Heart left ventricle (tissue), 13 donors: ENCODE measurements at regions not wholly inside any gene's neighbourhood (a gene's known extent, or its start where the extent isn't known, plus 50 kb on each side); places are given as distances from the start of the nearest gene placed in this dataset.

Source experiments
- POLR2A ChIP-seq, 2 donors: fragments of 450-650 bp; IDR thresholded peaks; one replicate each; pipeline ENCODE4 v1.6.1; 2017; ENCODE audit warnings: antibody characterized with exemption in 2 of 2, mild to moderate bottlenecking in 2 of 2, moderate library complexity in 2 of 2
- TF ChIP-seq, protein P1 (sequence below), 12 donors: fragments of 200-600 bp; sonication (generic) in 4 of 12; IDR thresholded peaks; one replicate each; pipeline versions ENCODE4 v1.5.0 to v1.8.0; 2018 to 2022; ENCODE audit warnings: antibody characterized with exemption in 12 of 12, mild to moderate bottlenecking in 5 of 12
- donor health status: ischemic (EF 13 %, LVEDD 7.1; RV severe dilation, severe dysfunction).
- donor health status: DM: no; HTN: yes; CAD: no.
- donor health status: DM: no; HTN: no; CAD: no.
- donor health status: ischemic (EF 25% LVEDD 6.9; RV normal size, moderate dysfunction).
- donor health status: ischemic (EF 25% LVEDD 5.7; RV mildly dilated, moderate dysfunction).
- donor health status: ischemic (EF 35%, LVEDD 5.7; RV mildly dilated, moderate dysfunction).
- donor health status: nonischemic (EF 11% LVEDD 7.7; RV severe dilation, severe dysfunction).
- donor health status: DM: yes; HTN: yes; CAD: no.
- donor health status: PGD.
- donor health status: ischemic (EF 29% LVEDD 5.4; RV normal size, mild dysfunction).
- donor health status: nonischemic (EF 23%, LVEDD 6.1; RV moderate dilation, normal function).

DNA sequence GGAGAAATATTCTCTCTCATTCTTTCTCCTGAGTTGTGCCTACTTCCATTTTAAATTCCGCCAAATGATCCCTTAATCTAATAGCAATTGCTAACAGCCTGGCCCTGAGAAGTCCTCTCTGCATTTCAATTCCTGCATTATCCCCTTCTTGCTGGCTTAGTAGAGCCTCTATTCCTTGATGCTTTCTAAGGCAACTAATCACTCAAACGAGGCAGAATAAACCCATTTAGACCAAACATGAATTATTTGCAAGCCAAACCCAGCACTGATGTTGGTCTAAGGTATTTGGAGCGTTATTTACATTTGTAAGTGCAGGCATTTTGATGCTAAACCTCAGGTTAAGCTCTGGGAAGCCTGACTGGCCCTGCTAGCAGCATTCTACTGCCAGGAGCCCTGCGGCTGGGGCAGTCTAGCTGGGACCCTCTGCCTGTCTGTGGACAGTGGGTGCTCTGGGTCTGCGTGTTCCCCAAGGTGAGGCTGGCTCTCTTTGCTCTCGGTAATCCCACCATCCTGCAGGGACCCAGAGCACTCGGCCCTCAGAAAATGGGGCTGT, 173.1 kb upstream of the HS6ST1 start:
- no peak for TF ChIP-seq POLR2A (IDR thresholded peaks at IDR 0.05)
- TF ChIP-seq, protein P1, sequence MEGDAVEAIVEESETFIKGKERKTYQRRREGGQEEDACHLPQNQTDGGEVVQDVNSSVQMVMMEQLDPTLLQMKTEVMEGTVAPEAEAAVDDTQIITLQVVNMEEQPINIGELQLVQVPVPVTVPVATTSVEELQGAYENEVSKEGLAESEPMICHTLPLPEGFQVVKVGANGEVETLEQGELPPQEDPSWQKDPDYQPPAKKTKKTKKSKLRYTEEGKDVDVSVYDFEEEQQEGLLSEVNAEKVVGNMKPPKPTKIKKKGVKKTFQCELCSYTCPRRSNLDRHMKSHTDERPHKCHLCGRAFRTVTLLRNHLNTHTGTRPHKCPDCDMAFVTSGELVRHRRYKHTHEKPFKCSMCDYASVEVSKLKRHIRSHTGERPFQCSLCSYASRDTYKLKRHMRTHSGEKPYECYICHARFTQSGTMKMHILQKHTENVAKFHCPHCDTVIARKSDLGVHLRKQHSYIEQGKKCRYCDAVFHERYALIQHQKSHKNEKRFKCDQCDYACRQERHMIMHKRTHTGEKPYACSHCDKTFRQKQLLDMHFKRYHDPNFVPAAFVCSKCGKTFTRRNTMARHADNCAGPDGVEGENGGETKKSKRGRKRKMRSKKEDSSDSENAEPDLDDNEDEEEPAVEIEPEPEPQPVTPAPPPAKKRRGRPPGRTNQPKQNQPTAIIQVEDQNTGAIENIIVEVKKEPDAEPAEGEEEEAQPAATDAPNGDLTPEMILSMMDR (IDR thresholded peaks at IDR 0.05) = no peak
